ENCODE measurements at regions not wholly inside any gene's neighbourhood (a gene's known extent, or its start where the extent isn't known, plus 50 kb on each side); places are given as distances from the start of the nearest gene placed in this dataset.
A peak's percentile ranks its signal among the peaks of the same experiment; 100 is the strongest.

DNA sequence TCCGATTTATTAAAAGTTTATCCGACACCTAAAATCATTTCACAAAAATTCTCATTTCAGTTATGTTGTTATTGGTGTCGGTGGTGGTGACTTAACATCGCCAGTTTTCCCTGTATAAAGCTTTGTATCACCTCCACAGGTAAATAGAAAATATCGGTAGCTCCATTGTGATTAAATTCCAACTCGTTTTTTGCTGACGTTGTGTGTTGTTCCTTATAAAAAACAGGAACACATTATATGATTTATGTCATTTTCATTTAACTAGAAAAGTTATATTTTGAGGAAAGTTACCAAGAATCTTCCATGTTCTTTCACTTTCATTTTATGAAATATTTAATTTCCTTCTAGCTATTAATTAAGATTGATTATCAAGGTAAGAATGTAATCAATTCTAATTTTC, 635.9 kb downstream of the CDH18 start:
- in situ Hi-C loops (cut with HindIII; ENCODE audit: extremely low pct_ligation_motif_present, low pct_unique_long_range_greater_than_20kb): no loop called here
- BruUV-seq (replicated peaks): no TSS peak
- CTCF ChIA-PET (ENCODE audit: low intra/inter-chr PET ratio, low total read pairs): no interaction called here

DNA sequence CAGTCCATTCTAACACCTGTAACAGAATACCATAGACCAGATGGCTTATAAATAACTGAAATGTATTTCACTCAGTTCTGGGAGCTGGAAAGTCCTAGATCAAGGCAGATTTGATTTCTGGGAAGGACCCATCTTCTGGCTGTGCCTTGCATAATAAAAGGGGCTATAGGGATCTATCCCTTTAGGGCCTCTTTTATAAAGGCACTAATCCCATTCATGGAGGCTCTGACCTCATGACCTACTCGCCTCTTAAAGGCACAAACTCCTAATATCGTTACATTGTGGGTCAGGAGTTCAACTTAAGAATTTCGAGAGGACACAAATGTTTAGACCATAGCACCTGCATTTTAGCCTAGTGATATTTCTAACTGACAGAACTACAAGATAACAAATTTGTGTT, 619.0 kb downstream of the CDH18 start:
- no peaks in the 10 kb centered on the region for H3K4me1 ChIP-seq (ENCODE audit: insufficient read depth, low read length)
- no peak for FAIRE-seq
- BruUV-seq (replicated peaks): no TSS peak
- H2AFZ ChIP-seq (ENCODE audit: low read length): no peak overlapping the region
- no peak overlapping the region for H3K27ac ChIP-seq (ENCODE audit: extremely low read length, insufficient read depth, low read length)
- ChIA-PET POLR2A (no interaction called here), CTCF (ENCODE audit: low intra/inter-chr PET ratio, low total read pairs) (no interaction called here)
- H3K79me2 ChIP-seq (ENCODE audit: insufficient read depth, low read length): no peaks in the 10 kb centered on the region
- no peaks in the 10 kb centered on the region for H3K9me3 ChIP-seq (ENCODE audit: low read length)
- in situ Hi-C loops (cut with HindIII; ENCODE audit: extremely low pct_ligation_motif_present, low pct_unique_long_range_greater_than_20kb): no loop called here
- no peak for ATAC-seq
- intact Hi-C loops (cut with micrococcal nuclease; ENCODE audit: unreplicated experiment): no loop called here
- H3K4me2 ChIP-seq (ENCODE audit: low read depth, low read length): no peak overlapping the region
- no peaks in the 10 kb centered on the region for H4K20me1 ChIP-seq (ENCODE audit: insufficient read depth, low read length)
- no peaks in the 10 kb centered on the region for H3K27me3 ChIP-seq (ENCODE audit: control insufficient read depth in 1 of 2, insufficient read depth in 2 of 2, low read length in 2 of 2)
- no peak for DNase-seq (ENCODE audit: low spot score)
- no peak overlapping the region for H3K9ac ChIP-seq (ENCODE audit: insufficient read depth, low read depth, low read length)
- no peaks in the 10 kb centered on the region for H3K36me3 ChIP-seq (replicated peaks in 1 of 2; ENCODE audit: control insufficient read depth in 1 of 2, insufficient read depth in 2 of 2, low read length in 2 of 2)
- no peak overlapping the region for H3K4me3 ChIP-seq (replicated peaks in 1 of 3; ENCODE audit: insufficient read depth in 1 of 3, low read depth in 2 of 3, low read length in 3 of 3)
- WGBS (ENCODE audit: low lambda C conversion rate): 0% methylated on average over 3 of the region's 3 CpGs
- no peak for TF ChIP-seq JDP2 (CRISPR knock-in tag; IDR thresholded peaks at IDR 0.05; ENCODE audit: borderline replicate concordance)
- TF ChIP-seq, protein P1, sequence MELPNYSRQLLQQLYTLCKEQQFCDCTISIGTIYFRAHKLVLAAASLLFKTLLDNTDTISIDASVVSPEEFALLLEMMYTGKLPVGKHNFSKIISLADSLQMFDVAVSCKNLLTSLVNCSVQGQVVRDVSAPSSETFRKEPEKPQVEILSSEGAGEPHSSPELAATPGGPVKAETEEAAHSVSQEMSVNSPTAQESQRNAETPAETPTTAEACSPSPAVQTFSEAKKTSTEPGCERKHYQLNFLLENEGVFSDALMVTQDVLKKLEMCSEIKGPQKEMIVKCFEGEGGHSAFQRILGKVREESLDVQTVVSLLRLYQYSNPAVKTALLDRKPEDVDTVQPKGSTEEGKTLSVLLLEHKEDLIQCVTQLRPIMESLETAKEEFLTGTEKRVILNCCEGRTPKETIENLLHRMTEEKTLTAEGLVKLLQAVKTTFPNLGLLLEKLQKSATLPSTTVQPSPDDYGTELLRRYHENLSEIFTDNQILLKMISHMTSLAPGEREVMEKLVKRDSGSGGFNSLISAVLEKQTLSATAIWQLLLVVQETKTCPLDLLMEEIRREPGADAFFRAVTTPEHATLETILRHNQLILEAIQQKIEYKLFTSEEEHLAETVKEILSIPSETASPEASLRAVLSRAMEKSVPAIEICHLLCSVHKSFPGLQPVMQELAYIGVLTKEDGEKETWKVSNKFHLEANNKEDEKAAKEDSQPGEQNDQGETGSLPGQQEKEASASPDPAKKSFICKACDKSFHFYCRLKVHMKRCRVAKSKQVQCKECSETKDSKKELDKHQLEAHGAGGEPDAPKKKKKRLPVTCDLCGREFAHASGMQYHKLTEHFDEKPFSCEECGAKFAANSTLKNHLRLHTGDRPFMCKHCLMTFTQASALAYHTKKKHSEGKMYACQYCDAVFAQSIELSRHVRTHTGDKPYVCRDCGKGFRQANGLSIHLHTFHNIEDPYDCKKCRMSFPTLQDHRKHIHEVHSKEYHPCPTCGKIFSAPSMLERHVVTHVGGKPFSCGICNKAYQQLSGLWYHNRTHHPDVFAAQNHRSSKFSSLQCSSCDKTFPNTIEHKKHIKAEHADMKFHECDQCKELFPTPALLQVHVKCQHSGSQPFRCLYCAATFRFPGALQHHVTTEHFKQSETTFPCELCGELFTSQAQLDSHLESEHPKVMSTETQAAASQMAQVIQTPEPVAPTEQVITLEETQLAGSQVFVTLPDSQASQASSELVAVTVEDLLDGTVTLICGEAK (IDR thresholded peaks at IDR 0.05): no peak
- TF ChIP-seq, protein P1 (CRISPR knock-in tag; IDR thresholded peaks at IDR 0.05): no peak
- TF ChIP-seq ZBTB42 (CRISPR knock-in tag; IDR thresholded peaks at IDR 0.05): no peak
- TF ChIP-seq TCF7L2 (IDR thresholded peaks at IDR 0.05; ENCODE audit: low read depth, low read length): no peak

More for the DNA sequence above, 635.9 kb downstream of the CDH18 start:
- Histone ChIP-seq H2AFZ (ENCODE audit: low read length) (no peak overlapping the region), H3K79me2 (ENCODE audit: insufficient read depth, low read length) (no peaks in the 10 kb centered on the region), H3K27me3 (ENCODE audit: control insufficient read depth in 1 of 2, insufficient read depth in 2 of 2, low read length in 2 of 2) (no peaks in the 10 kb centered on the region), H3K27ac (ENCODE audit: extremely low read length, insufficient read depth, low read length) (no peak overlapping the region), H3K9me3 (ENCODE audit: low read length) (peaks cover 6% of the 10 kb centered on the region; the same call in 1 of the 2 replicates), H3K36me3 (replicated peaks in 1 of 2; ENCODE audit: control insufficient read depth in 1 of 2, insufficient read depth in 2 of 2, low read length in 2 of 2) (no peaks in the 10 kb centered on the region), H3K4me2 (ENCODE audit: low read depth, low read length) (no peak overlapping the region), H3K4me3 (replicated peaks in 1 of 3; ENCODE audit: insufficient read depth in 1 of 3, low read depth in 2 of 3, low read length in 3 of 3) (no peak overlapping the region), H4K20me1 (ENCODE audit: insufficient read depth, low read length) (no peaks in the 10 kb centered on the region), H3K4me1 (ENCODE audit: insufficient read depth, low read length) (no peaks in the 10 kb centered on the region), H3K9ac (ENCODE audit: insufficient read depth, low read depth, low read length) (no peak overlapping the region)
- peak; percentile 73 for TF ChIP-seq MAFF (IDR thresholded peaks at IDR 0.05; ENCODE audit: low read depth, low read length)
- no peak for TF ChIP-seq ZSCAN9 (CRISPR knock-in tag; IDR thresholded peaks at IDR 0.05; ENCODE audit: borderline replicate concordance)
- TF ChIP-seq ZNF713 (CRISPR knock-in tag; IDR thresholded peaks at IDR 0.05): no peak
- TF ChIP-seq MAFK (conservative IDR thresholded peaks at IDR 0.05 in 1 of 2, IDR thresholded peaks at IDR 0.05 in 1 of 2; ENCODE audit: low read length in 2 of 2): peak; percentile 66 to 84
- TF ChIP-seq SRSF4 (IDR thresholded peaks at IDR 0.05; ENCODE audit: low read depth, low read length, poor library complexity, severe bottlenecking): no peak
- TF ChIP-seq, protein P2, sequence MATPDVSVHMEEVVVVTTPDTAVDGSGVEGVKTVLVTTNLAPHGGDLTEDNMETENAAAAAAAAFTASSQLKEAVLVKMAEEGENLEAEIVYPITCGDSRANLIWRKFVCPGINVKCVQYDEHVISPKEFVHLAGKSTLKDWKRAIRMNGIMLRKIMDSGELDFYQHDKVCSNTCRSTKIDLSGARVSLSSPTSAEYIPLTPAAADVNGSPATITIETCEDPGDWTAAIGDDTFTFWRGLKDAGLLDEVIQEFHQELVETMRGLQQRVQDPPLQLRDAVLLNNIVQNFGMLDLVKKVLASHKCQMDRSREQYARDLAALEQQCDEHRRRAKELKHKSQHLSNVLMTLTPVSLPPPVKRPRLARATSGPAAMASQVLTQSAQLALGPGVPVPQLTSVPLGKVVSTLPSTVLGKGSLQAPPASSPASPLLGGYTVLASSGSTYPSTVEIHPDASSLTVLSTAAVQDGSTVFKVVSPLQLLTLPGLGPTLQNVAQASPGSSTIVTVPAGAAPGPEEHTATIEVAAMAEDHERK (CRISPR knock-in tag; IDR thresholded peaks at IDR 0.05; ENCODE audit: low read depth): no peak
- TF ChIP-seq RFX5 (IDR thresholded peaks at IDR 0.05; ENCODE audit: low read depth, low read length): no peak
- no peak for FAIRE-seq
- POLR2A ChIA-PET: no interaction called here
- no peak for ATAC-seq
- WGBS (ENCODE audit: low lambda C conversion rate): 18% methylated on average over 7 of the region's 7 CpGs
- intact Hi-C loops (cut with micrococcal nuclease; ENCODE audit: unreplicated experiment): no loop called here
- no peak for DNase-seq (ENCODE audit: low spot score)

Data from HepG2 (cell line).